Peyer's patch (tissue), 4 donors: ENCODE measurements at regions not wholly inside any gene's neighbourhood (a gene's known extent, or its start where the extent isn't known, plus 50 kb on each side); places are given as distances from the start of the nearest gene placed in this dataset.
"Not testable (repeated sequence)": the region's sequence is repeated elsewhere in the genome, so short reads cannot be mapped to it uniquely, and the experiment has no call there.

Experiments used
- DNase-seq, 3 donors: peaks; one replicate each; pipeline ENCODE4 v3.0.0-alpha.2; 2017 to 2019
- H3K27ac ChIP-seq, 4 donors: fragments of 200-600 bp; sonication (generic); one replicate each; pipeline ENCODE4 v1.5.1; 2016 to 2019
- H3K27me3 ChIP-seq, 2 donors: fragments of 200-600 bp; sonication (generic); one replicate each; pipeline ENCODE4 v1.5.1; 2019
- H3K36me3 ChIP-seq, 3 donors: fragments of 200-600 bp; sonication (generic); one replicate each; pipeline ENCODE4 v1.5.1; 2016 to 2019
- H3K4me1 ChIP-seq, 4 donors: fragments of 200-600 bp; sonication (generic); one replicate each; pipeline ENCODE4 v1.5.1; 2016 to 2019
- H3K4me3 ChIP-seq, 4 donors: fragments of 200-600 bp; sonication (generic); 1 replicate in 3 of 4; 2 replicates in 1 of 4; pipeline ENCODE4 v1.5.1; 2016 to 2019; ENCODE audit warnings: mild to moderate bottlenecking in 1 of 4
- H3K9me3 ChIP-seq, 4 donors: fragments of 200-600 bp; sonication (generic); one replicate each; pipeline ENCODE4 v1.5.1; 2016 to 2019; ENCODE audit warnings: mild to moderate bottlenecking in 1 of 4
- POLR2A ChIP-seq, 2 donors: fragments of 450-650 bp; IDR thresholded peaks; one replicate each; pipeline ENCODE4 v1.5.1; 2017; ENCODE audit warnings: antibody characterized with exemption in 2 of 2, mild to moderate bottlenecking in 2 of 2, moderate library complexity in 2 of 2
- TF ChIP-seq, protein P1 (sequence below), 6 experiments: fragments of 450-650 bp in 4 of 6; fragments of 200-600 bp in 2 of 6; sonication (generic) in 1 of 6; IDR thresholded peaks; one replicate each; pipeline ENCODE4 v1.5.1; 2017 to 2019; ENCODE audit warnings: antibody characterized with exemption in 6 of 6, mild to moderate bottlenecking in 3 of 6, moderate library complexity in 1 of 6

DNA sequence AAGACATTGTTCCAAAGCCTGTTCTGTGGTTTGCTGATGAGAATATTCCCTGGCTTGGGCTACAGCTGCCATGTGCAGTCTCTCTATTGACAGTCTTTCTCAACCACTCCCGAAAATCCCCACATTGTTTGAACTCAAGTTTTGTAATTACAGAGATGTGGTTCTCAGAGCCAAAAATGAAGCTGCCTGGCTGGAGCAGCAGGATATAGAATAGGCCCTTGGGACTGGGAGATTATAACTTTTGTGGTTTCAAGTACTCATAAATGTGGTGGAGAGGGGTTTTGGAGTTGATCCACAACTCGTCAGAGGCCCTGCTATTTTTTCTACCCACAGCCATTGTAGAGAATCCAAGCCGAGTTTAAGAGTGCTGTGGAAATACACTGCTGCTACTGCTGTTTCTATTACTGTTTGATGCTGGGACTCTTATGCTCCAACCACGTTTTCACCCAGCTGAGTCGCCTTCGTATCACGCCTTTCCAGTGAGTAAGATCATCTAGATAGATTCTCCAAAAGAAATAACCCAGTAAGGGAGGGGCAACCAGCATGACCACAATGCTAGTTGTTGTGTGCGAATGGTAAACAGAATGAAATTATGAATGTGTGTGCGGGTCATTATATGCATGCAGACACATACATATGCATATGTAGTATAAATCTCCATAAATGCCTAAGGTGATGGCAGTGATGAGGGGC, 57.1 kb upstream of the ATXN3L start:
- no peaks in the 10 kb centered on the region for H3K4me1 ChIP-seq
- no peaks in the 10 kb centered on the region for H3K9me3 ChIP-seq
- no peak for TF ChIP-seq POLR2A (IDR thresholded peaks at IDR 0.05)
- TF ChIP-seq, protein P1, sequence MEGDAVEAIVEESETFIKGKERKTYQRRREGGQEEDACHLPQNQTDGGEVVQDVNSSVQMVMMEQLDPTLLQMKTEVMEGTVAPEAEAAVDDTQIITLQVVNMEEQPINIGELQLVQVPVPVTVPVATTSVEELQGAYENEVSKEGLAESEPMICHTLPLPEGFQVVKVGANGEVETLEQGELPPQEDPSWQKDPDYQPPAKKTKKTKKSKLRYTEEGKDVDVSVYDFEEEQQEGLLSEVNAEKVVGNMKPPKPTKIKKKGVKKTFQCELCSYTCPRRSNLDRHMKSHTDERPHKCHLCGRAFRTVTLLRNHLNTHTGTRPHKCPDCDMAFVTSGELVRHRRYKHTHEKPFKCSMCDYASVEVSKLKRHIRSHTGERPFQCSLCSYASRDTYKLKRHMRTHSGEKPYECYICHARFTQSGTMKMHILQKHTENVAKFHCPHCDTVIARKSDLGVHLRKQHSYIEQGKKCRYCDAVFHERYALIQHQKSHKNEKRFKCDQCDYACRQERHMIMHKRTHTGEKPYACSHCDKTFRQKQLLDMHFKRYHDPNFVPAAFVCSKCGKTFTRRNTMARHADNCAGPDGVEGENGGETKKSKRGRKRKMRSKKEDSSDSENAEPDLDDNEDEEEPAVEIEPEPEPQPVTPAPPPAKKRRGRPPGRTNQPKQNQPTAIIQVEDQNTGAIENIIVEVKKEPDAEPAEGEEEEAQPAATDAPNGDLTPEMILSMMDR (IDR thresholded peaks at IDR 0.05), result no peak
- H3K27ac ChIP-seq, result peak overlapping the region in 1 of 4 donors; percentile 48
- H3K27me3 ChIP-seq, result no peaks in the 10 kb centered on the region
- no peaks in the 10 kb centered on the region for H3K36me3 ChIP-seq
- H3K4me3 ChIP-seq, result no peak overlapping the region
- no peak for DNase-seq

GRCh38 chrX:13375596-13375995, 55.7 kb upstream of the ATXN3L start:
- H3K27me3 ChIP-seq, DNase-seq, H3K4me3 ChIP-seq, H3K36me3 ChIP-seq, H3K27ac ChIP-seq, H3K4me1 ChIP-seq, H3K9me3 ChIP-seq: not testable (repeated sequence)

DNA sequence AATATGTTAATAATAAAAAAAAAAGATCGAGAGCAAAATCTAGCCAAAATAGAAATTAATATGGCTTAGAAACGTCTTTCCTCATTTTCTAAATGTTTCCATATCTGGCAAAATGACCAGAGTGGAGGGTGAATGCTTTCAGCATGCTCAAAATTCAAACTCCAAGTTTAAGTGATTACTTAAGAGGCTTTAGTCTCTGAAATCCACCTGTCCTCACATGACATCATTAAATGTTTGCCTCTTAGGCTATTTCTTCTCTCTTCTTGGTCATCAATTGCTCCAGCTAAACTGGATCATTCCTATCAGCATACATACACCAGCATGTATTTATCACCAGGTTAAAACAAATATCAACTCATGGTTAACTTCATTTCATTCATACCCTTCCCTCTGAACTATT, 54.5 kb upstream of the ATXN3L start:
- no peak for TF ChIP-seq POLR2A (IDR thresholded peaks at IDR 0.05)
- TF ChIP-seq, protein P1 (IDR thresholded peaks at IDR 0.05), result no peak
- no peaks in the 10 kb centered on the region for H3K9me3 ChIP-seq
- no peak for DNase-seq
- H3K27me3 ChIP-seq, result no peaks in the 10 kb centered on the region
- H3K4me1 ChIP-seq, result no peaks in the 10 kb centered on the region
- no peaks in the 10 kb centered on the region for H3K36me3 ChIP-seq
- no peak overlapping the region for H3K4me3 ChIP-seq
- H3K27ac ChIP-seq, result no peak overlapping the region

- TF ChIP-seq POLR2A (IDR thresholded peaks at IDR 0.05), result no peak
- TF ChIP-seq, protein P1 (IDR thresholded peaks at IDR 0.05), result no peak
- Histone ChIP-seq H3K4me3 (no peak overlapping the region), H3K27ac (peak overlapping the region in 1 of 4 donors; percentile 8), H3K4me1 (no peaks in the 10 kb centered on the region), H3K27me3 (no peaks in the 10 kb centered on the region), H3K36me3 (no peaks in the 10 kb centered on the region), H3K9me3 (no peaks in the 10 kb centered on the region)
- DNase-seq, result no peak
Measured at GRCh38 chrX:13373431-13374187, 53.8 kb upstream of the ATXN3L start.

- Histone ChIP-seq H3K4me3 (no peak overlapping the region), H3K4me1 (no peaks in the 10 kb centered on the region), H3K9me3 (no peaks in the 10 kb centered on the region), H3K27ac (peak overlapping the region in 1 of 4 donors; percentile 8), H3K36me3 (no peaks in the 10 kb centered on the region), H3K27me3 (no peaks in the 10 kb centered on the region)
- TF ChIP-seq POLR2A (IDR thresholded peaks at IDR 0.05), result no peak
- TF ChIP-seq, protein P1 (IDR thresholded peaks at IDR 0.05), result no peak
- DNase-seq, result no peak
Measured at GRCh38 chrX:13373027-13373426, 53.2 kb upstream of the ATXN3L start.

- no peaks in the 10 kb centered on the region for H3K9me3 ChIP-seq
- H3K4me3 ChIP-seq, result no peak overlapping the region
- H3K27me3 ChIP-seq, result no peaks in the 10 kb centered on the region
- H3K27ac ChIP-seq, result no peak overlapping the region
- H3K4me1 ChIP-seq, result no peaks in the 10 kb centered on the region
- no peak for TF ChIP-seq POLR2A (IDR thresholded peaks at IDR 0.05)
- no peaks in the 10 kb centered on the region for H3K36me3 ChIP-seq
- DNase-seq, result no peak
Measured at GRCh38 chrX:13372203-13372980, 52.5 kb upstream of the ATXN3L start.
